ENCODE measurements at regions not wholly inside any gene's neighbourhood (a gene's known extent, or its start where the extent isn't known, plus 50 kb on each side); places are given as distances from the start of the nearest gene placed in this dataset.
A peak's percentile ranks its signal among the peaks of the same experiment; 100 is the strongest.

DNA sequence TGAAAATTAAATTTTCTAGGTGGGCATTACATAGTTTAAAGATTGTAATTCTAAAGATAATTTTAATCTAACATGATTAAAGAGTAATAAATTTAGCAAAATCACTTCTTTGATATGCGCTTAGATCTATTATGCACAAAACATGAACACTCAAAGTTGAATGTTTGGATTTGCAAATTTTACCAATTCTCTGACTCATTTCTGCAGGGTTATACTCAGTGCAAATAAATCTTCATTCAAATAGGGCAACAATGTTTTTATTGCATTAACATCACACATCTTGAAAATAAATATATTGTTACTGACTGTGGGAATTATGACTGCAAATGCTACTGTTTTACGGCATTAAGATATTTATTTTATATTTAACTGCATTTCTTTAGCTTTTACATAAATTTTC lies 110.7 kb downstream of the OGFRL1 start:
- no peak for DNase-seq

DNA sequence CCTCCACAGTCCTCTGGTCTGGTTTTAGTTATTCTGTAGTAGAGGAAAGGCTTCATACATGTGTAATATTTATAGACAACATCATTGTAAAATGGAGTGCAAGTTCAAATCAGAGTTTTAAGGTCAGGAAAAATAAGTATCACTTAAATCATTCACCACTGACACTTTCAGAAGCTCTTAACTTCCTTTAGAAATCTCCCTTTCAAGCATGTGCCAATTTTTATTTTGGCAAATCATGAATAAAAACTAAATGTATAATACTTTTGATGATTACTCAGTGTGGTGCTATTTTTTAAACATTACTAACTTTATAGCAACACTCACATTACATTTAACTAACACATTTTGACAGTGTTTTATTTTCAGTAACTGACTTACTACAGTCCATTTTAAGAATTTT lies 112.2 kb downstream of the OGFRL1 start:
- DNase-seq = no peak

- DNase-seq = no peak
Measured at GRCh38 chr6:71402096-71402495, 113.5 kb downstream of the OGFRL1 start.

GRCh38 chr6:71403422-71404134 lies 115.0 kb downstream of the OGFRL1 start:
- no peak for DNase-seq

DNA sequence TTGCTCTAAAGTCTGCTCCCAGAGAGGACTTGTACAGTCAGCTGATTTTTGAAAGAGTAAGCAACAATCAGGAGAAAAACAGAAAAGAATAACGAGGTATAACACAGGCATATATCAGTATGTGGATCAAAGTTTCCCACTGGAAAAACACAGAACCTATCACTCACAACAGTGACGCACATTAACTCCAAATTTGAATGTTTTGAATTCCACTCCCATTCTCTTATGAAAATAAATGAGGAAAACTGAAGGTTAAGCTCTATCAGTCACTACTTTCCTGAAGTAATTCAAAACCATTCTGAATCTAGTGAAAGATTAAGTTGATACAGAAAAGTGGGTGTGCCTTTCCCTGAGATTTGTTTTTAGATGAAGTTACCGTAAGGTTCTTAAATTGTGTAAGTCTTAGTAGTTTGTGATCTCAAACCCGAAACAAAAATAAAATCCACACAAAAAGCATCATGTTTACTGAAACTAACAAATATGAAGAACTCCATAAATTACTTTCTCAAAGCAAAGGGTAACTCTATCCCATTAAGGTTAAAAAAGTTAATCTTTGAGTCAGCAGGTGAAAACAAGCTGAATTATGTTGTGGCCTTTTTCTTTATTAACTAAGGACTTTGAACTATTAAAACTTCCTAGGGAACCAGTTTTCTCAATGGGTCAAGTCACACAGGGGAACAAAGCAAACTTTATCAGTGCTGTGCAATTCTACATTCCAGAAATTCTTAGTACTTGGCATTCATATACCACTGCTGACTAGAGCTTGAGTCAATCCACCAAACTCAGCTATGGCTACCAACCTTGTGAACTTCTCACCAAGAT lies 115.7 kb downstream of the OGFRL1 start:
- DNase-seq = no peak

- DNase-seq = no peak
Measured at GRCh38 chr6:71404967-71405278, 116.3 kb downstream of the OGFRL1 start.

- no peak for DNase-seq
Measured at GRCh38 chr6:71405416-71405815, 116.8 kb downstream of the OGFRL1 start.

GRCh38 chr6:71406865-71407860 lies 118.6 kb downstream of the OGFRL1 start:
- DNase-seq = no peak

DNA sequence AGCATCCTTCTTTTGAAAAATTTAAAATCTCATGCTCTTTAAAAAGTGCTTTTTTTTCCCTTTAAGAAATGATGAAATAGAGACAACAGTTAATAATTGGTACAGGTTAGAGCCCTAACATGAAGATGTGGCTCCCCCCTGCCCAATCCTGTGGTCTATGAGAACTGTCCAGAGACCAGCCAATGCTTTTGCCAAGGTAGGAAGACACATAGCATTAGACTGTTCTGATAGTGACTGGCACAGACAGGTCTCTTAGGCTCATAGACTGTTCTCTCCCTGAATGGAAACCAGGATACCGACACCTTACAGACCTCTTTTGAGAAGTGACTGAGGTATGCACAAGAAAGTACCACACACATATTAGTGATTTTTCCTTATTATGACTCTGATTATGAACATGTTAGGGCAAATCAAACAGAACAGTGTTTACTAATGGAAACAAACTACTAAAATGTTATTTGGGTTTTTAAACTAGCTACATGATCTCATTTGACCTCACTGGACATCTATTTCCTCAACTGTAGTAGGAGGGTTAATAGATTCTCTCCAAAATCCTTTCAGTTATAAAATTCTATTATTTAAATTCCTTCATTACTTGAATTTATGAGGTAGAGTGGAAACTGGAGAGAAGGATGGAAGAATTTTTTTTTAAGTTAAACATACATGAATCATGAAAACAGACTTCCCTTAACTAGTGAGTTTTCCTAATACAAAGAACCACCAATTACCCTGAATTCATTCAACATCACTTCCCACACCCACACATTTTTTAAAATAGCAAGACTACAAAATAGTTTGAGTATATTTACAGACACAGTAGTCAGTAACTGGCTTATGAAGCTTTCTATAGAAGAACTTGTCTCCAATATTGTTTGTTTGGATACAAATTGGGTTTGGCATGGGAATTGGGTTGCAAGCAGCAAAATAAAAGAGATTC lies 120.4 kb downstream of the OGFRL1 start:
- DNase-seq = no peak

GRCh38 chr6:71410164-71410566 lies 121.6 kb downstream of the OGFRL1 start:
- no peak for DNase-seq

DNA sequence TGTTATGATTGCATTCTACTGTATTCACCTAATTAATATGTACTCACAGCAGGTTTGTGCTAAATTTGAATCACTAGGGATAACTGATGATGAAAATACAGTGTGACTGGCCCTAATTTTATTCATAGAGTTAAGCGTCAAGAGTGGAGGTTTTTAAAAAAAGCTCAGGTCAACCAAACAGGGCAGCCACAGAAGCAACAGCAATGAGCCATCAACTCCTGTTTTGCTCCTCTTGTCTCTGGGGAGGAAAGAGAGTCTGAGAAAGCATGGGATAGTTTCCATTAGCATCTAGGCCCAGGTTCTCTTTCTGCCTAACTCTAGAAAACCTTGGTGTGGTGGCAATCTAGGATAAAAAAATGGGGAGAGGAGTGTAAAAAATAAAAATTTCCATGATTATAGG lies 122.1 kb downstream of the OGFRL1 start:
- no peak for DNase-seq

DNA sequence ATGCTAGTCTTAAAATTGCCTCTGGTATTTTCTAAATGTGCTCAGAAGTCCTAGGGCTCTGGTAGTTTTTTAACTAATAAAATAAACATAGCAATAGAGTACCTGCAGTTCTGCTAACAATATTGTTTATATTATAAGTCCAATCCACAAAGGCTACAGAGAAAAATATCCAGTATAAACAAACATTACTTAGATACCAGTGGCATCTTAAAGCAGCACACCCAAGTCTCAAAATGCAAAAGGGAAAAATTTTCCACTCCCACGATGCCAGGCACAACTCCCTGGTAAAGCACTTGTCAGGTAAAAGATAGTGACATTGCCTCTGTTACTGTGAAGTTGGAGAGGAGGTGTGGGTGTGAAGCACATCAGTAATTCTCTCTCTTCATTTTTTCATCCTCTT lies 123.3 kb downstream of the OGFRL1 start:
- no peak for DNase-seq

- DNase-seq = no peak
Measured at GRCh38 chr6:71412559-71413140, 124.0 kb downstream of the OGFRL1 start.

DNA sequence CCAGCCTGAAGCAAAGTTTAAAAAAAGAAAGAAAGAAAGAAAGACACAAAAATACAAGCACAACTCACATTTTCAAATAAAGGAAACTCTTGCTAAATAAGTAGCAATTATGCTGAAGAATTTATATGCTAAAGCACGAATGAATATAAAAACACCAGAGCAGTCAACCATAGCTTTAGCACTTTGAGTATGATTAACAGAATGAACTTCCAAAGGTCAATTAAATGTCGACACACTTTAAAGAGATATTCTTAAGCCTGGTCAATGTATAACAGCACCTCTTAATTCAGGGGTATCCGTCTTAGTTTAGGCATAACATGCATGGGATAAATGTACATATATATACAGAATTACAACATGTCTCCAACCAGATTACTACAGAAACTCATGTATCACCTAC lies 125.9 kb downstream of the OGFRL1 start:
- DNase-seq = no peak

DNA sequence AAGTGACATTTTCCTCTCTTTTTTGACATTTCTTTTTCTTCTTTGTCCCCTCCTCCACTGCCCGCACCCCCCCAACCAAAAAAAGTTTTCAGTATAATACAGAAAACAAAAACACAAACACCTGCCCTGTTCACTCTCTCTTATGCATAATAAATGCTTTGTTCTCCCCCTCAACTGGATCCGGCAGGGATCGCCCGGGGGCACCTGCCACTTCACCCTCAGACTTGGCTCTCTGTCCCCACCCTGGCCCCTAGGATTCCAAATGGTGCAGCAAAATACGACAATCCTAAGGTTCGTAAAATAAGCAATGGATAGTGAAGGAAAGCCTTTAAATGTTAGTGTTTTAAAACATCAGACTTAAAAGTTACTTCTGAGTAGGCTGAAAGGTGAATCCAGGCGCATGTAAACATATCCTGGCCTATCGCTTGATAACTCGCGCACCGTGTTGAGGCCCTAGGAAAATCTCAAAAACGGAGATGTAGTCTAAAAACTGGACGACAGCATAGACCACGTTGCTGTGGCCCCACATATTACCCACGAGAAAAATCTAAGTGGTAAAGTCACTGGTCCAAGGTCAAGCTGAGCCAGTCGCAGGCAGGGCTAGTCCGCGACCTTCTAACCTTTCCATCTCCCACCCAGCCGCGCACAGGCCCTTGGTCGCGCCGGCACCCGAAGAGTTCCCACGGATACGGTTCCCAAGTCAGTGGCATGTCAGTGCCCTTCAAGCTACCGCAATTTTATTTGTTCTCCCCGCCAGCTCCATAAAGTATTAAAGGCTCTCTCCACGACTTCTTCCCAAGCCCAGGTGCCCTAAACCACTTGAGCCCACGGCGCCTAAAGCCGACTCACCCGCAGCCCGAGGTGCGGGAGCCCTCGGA lies 130.8 kb downstream of the OGFRL1 start:
- DNase-seq = no peak

- DNase-seq = no peak
Measured at GRCh38 chr6:71420095-71420692, 131.6 kb downstream of the OGFRL1 start.

GRCh38 chr6:71420693-71421328 lies 132.2 kb downstream of the OGFRL1 start:
- DNase-seq = peak; percentile 61

- DNase-seq = no peak
Measured at GRCh38 chr6:71421611-71422010, 133.0 kb downstream of the OGFRL1 start.

GRCh38 chr6:71430018-71430417 lies 141.4 kb downstream of the OGFRL1 start:
- no peak for DNase-seq

DNA sequence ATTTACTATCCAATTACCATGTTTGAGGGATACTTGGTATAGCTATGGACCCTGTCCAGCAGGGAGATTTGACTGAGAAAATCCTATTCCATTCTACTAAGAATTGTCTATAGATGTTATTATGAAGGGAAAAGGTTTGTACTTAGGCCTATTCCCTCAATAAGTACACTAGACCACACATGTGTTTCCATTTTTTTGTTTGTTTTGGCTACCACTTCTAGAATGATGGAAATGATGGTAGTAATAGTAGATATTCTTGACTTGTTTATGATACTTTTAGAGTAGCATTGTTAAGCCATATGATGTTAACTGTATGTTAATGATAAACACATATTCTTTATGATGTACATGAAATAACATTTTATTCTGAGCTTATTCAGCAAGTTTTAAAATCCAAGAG lies 144.8 kb downstream of the OGFRL1 start:
- DNase-seq = no peak

Data from activated CD8-positive, alpha-beta memory T cell treated with anti-CD3 and anti-CD28 coated beads, Interleukin-2, amount 50 U/mL, for 48 hours (primary cell).